DMS79 (cell line): ENCODE measurements at regions not wholly inside any gene's neighbourhood (a gene's known extent, or its start where the extent isn't known, plus 50 kb on each side); places are given as distances from the start of the nearest gene placed in this dataset.
"Not testable (repeated sequence)": the region's sequence is repeated elsewhere in the genome, so short reads cannot be mapped to it uniquely, and the experiment has no call there.

Source experiments
- DNase-seq: peaks from one replicate; lab custom pipeline; 2025; lab: John Stamatoyannopoulos, UW

- no peak for DNase-seq
Measured at GRCh38 chr7:69510114-69510513, 88.2 kb upstream of the AUTS2 start.

- no peak for DNase-seq
Measured at GRCh38 chr7:69515495-69516212, 82.6 kb upstream of the AUTS2 start.

GRCh38 chr7:69516238-69516820 lies 81.9 kb upstream of the AUTS2 start:
- DNase-seq: no peak

GRCh38 chr7:69517985-69518704 lies 80.1 kb upstream of the AUTS2 start:
- no peak for DNase-seq

GRCh38 chr7:69518705-69519077 lies 79.6 kb upstream of the AUTS2 start:
- no peak for DNase-seq

GRCh38 chr7:69526570-69526969 lies 71.7 kb upstream of the AUTS2 start:
- no peak for DNase-seq

- DNase-seq: no peak
Measured at GRCh38 chr7:69527706-69528105, 70.6 kb upstream of the AUTS2 start.

GRCh38 chr7:69531050-69531449 lies 67.2 kb upstream of the AUTS2 start:
- no peak for DNase-seq

GRCh38 chr7:69534461-69535041 lies 63.7 kb upstream of the AUTS2 start:
- no peak for DNase-seq

- no peak for DNase-seq
Measured at GRCh38 chr7:69537691-69538090, 60.6 kb upstream of the AUTS2 start.

GRCh38 chr7:69539531-69539930 lies 58.7 kb upstream of the AUTS2 start:
- DNase-seq: no peak

- no peak for DNase-seq
Measured at GRCh38 chr7:69540287-69540686, 58.0 kb upstream of the AUTS2 start.

- DNase-seq: not testable (repeated sequence)
Measured at GRCh38 chr7:69541779-69542432, 56.4 kb upstream of the AUTS2 start.

- no peak for DNase-seq
Measured at GRCh38 chr7:69545175-69545574, 53.1 kb upstream of the AUTS2 start.
